GM19023 (cell line): ENCODE measurements at regions not wholly inside any gene's neighbourhood (a gene's known extent, or its start where the extent isn't known, plus 50 kb on each side); places are given as distances from the start of the nearest gene placed in this dataset.

Source experiments
- ATAC-seq: cut with Tn5 transposase; IDR thresholded peaks from one replicate; pipeline ENCODE4 v1.9.1; 2021; ENCODE audit warnings: mild to moderate bottlenecking, moderate library complexity; ENCODE audit not compliant: unreplicated experiment

DNA sequence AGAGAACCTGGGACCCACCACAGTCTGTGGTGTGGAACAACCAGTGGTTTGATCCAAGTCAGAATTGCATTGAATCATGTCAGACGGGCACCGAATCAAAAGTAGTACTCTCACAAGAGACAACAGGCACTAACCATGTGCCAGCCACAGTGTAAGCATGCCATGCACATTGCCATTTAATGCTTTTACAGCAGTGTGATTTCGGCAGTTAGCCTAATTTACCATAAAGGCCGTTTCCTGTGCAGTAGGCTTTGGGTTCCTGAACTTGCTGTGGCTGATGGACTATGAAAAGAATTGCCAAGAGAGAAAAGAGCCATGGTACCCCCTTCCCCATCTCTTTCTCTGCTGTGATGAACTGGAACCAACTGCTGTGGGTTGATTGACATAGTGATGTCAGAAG lies 540.6 kb downstream of the EBF1 start:
- no peak for ATAC-seq

DNA sequence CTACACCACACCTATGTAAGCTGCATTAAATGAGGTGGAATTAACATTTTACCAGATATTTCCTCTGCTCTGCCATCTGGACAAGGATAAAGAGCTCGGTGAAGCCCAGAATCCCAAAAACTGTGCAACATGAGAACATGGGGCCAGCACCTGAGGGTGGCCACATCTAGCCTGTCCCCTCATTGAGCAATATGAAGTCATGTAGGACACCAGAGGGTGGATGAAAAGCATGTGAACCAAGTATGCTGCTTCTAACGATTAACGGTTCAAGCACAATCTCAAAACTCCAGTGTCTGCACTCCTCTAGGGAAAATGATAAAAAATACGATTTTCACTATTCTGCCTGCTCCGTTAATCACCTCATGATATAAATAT lies 545.8 kb downstream of the EBF1 start:
- ATAC-seq: no peak

DNA sequence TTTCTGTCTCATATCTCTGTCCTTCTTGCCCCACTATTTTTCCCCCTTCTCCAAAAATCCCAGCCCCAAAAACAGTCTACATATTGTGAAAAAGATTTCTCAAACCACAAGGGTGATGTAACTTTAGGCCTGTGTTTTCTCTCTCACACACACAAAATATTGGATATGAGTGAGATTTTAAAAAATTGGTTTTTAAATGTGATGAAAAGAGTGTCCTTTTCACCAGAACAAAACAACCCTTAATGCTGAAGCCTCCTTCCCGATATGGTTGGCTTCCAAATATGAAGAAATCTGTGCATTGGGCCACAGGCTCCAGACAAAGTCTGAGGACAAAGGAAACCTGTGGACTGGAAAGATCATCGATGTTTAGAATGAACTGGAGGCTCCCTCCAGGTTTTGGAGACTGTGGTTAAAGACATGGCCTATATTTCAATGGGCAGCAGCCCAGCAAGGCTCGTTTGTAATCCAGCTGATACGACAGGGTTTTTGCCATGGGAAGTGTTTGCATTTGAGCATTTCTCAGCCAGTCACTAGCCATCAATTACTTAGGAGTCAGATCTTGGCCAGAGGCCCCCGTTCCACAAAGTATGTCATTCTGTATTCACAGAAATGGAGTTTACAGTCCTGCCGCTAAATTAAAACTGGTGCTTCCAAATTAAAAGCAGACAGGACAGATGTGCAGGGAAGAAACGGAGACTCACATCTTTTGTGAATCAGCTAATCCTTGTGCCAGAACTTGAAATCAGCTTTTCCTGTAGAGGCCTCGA lies 546.3 kb downstream of the EBF1 start:
- no peak for ATAC-seq

DNA sequence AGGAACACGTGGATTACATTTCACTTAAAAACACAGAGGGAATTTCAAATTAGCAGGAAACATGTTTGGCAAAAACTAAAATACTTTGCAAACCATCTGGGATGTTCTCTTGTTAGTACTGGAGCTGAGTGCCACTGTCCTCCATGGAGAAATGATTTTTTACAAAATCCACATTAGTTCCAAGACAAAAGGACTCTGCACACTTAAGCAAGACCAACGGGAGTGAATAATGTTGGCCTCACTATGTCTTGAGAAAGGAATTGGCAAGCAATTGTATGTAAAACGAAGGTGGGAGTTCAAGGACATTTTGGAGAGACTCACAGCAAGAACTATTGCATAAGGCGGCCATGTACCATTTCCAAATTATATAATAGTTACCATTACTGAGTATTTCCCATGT lies 547.5 kb downstream of the EBF1 start:
- ATAC-seq: no peak

DNA sequence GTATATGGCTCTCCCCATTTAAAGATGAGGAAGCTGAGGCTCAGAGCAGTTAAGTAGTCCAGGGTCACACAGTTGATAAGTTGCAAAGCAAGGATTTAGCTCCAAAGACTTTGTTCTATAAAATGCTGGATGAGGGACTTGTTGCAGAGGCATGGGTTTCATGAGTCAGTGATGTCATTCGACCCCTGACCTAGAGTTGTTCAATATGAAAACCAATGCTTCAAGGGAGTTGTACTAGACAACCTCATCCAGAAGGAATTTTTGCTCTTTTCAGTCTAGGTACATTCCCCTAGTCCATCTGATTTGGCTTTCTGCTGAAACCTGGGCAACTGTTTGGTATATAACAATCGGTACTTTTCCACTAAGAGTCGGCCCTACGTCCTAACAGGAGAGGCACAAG lies 550.4 kb downstream of the EBF1 start:
- no peak for ATAC-seq

DNA sequence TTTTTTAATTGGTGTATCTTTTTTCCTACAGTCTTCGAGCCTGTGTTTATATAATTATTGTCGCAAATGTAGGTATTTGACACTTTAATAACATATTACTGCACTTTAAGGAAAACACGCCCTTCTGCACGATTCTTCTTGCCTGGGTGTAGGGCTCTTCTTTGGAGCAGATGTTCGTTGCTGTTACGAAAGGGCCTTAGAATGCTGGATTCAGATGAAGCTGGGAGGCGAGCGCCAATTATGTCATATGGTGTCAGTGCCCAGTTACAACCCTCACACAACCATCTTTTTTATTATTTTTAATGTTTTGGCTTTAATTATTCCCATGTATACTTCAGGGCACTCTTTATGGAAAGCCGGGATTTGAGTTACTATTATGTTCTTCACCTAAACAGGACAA lies 553.0 kb downstream of the EBF1 start:
- no peak for ATAC-seq

DNA sequence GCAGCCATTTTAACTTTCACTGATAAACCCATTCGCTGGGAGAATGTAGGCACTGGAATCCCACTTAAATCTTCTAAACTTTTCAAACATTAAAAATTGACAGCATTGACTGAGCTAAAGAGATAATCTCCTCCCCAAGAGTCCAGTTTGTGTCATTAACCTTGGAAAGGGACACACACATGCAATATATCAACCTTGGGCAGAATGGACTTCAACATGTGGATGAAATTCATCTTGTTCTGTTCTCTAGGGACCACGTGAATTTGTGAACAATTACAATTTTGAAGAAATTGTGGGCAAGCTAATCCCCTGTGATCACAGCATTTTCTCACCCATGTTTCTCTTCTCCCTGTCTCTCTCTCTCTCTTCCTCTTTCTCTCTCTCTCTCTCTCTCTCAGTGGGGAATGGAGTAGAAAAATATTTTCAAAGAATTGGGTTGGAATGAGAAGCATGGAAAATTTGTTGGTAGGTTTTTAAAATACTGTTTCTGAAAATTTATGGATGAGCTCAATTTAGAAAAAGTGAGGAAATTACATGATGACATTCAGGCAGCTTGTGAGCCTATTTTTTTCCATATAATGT lies 553.7 kb downstream of the EBF1 start:
- ATAC-seq: no peak

DNA sequence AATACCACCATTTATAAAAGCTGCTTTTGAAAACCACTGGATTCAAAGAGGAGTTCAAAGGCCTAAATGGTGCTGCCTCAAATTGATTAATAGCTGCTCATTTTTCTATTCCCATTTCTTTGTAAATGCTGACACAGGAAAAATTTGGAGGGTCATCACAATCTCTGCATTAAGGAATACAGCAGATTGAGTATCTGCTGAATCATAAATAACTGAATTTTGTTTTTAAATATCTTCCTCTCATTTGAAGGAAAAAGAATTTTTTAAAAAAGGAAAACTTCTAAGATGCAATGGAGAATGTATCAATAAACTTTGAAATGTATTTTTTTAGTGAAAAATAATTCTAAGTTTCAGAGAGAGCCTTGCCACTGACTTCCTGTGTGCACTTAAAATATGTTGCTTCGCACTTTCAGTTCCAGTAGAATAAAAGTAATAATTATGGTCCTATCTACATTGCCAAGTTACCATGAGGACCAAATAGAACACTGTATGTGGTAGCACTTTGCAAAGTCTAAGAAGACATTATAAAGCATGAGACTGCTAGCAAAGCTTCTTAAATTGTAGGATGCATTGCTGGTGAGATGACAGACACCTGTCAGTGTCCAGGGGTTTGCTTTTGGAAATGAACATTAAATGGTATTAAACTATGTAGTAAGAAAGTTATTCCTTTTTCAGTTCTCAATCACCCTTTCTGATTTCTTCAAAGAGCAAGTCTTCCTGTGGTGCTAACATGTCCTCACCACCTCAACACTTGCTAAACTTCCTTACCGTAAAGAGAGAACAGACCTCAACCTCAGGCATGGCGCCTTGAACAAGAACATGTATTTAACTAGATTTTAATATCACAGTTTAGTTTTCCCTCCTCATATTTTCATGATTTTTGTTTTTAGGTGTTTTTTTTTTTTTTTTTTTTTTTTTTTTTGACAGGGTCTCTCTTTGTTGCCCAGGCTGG lies 555.1 kb downstream of the EBF1 start:
- no peak for ATAC-seq

DNA sequence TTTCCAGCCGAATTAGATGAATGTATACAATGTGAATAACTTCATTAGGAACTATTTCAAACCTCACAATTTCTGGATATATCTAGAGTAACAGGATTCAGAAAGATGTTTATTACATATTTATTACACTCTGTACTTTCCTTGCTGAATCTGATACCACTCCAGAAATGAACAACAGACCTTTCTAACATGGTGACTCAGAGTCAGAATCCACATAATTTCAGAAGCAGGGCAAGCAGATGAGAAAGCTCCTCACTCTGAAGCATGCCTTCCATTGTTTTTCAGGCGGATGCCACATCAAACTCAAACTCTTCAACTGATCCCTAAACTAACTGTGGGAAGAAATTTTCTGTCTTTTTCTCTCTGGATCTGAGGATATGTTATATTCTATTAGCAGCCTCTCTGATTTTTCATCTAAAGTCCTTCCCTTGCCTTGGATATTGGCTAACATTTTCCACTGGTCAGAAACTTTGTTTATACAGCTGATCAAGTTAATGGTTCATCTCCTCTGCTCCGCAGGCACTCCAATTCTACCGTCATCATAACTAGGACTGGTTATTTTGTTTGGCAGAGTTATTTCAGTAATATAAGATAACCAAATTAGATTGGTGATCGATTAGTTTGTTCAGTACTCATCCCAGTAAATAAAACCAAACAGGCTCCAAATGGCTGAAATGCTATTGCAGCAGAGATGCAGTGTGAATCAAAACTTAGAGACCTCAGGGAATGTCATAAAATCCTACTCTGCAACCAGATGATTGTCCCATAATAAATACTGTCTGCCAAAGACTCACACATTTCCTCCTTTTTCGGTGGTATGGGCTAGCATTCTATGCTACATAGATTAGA lies 556.0 kb downstream of the EBF1 start:
- no peak for ATAC-seq

DNA sequence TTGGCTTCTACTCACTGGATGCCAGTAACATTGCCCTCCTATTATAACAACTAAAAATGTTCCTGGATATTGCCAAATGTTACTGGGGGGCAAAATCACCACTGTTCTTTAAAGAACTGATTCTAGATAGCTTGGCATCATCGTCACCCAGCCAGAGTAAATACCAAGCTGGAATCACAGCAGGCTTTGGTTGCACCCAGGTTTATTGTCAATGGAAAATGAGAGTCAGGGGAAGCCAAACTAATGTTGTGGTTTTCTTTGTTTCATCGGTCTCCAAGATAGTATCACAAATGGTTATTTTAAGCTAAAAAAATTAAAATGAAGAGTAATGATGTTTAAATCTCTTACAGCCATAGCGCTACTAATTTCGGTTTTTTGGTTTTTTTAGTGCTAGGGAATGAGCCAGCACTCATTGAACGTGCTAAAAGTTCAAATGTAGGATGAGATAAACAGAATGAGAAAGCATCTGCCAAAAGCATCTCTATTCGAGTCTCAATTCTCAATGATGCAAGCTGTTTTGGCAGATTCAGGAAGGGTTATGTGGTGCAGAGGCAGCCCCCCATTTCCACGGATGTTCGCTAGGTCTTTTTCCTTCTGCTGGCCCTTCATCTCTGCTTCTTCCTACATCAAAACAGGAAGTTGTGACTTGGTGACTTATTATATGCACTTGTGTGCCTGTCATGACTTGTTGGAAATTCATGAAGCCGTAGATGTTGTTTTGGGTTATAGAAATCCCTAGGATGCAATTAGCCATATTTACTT lies 558.0 kb downstream of the EBF1 start:
- no peak for ATAC-seq

DNA sequence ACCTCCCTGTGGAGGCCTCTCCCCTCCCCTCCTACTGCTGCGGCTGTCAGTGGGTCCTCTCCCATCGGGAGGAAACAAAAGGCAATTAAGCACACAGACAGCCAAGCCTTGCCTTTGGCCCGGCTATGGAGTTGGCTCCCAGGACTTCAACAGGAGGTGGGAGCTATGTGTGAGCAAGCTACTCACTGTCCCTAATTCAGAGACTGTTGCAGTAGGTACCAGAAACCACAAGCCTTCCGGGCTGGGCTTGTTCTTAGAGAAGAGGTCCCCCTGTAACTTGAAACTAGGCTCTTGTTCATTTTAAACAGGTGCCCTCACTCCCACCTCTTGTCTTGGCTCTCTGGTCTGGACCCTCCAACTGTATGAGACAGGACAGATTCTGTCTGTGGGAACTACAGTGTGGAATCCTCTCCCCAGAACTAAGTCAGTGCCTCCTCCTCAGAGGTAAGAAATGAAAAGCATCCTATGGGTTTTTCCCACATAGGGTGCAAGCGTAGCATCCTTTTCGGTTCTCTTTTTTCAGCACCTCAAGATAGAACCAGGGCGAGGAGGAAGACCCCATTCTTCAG lies 561.1 kb downstream of the EBF1 start:
- peak; percentile 82 for ATAC-seq

DNA sequence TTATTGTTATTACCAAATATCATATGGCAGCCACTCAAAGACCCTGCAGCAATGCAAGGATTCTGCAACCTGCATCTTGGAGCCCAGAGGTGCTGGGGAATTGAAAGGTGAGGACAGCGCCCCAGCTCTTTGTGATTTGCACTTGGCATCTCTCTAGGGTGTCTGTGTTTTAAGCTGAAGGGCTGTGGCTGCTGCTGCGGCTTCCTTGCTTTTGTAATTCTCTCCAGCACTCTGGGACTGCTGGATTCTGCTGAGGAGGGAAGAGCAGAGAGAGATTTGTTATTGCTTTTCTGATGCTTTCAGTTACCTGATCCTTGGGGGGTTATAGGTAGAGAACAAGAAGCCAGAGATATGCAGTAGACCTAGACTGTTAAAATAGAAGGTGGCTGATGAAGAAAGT lies 562.4 kb downstream of the EBF1 start:
- no peak for ATAC-seq

DNA sequence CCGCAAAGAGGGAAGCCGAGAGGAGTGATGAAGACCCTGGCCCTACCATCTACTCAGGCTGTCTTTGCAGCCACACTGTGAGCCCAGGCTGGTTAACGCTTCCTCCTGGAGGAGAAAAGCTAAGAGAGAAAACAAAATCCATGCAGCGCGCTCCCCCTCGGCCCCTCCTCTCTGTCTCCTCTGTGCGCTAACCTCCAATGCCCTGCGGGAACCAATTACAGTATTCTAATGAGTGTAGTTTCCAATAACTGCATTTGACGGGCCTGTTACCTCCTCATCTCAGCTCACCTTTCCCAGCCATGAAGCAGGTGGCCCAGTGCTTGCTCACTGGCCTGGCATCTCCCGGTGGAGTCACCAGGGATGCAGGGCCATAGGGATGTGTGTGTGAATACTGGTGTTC lies 565.5 kb downstream of the EBF1 start:
- no peak for ATAC-seq

DNA sequence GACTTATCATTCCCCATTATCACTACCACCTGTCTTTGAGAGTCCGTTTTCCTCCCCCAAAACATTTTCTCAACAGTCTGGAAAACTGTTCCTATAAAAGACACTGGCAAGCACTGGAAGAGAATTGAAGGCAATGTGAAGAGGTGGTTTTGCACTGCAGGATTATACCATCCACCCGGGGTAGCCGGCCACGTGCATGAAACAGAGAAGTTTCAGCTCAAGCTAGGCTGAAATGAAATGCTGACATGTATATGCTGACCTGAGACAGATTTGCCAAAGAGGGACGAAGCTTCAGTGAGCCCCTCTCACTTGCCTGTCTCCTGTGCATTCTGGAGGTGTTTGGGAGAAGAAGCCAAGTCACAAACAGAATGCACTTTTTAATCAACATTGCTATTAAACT lies 567.0 kb downstream of the EBF1 start:
- no peak for ATAC-seq

DNA sequence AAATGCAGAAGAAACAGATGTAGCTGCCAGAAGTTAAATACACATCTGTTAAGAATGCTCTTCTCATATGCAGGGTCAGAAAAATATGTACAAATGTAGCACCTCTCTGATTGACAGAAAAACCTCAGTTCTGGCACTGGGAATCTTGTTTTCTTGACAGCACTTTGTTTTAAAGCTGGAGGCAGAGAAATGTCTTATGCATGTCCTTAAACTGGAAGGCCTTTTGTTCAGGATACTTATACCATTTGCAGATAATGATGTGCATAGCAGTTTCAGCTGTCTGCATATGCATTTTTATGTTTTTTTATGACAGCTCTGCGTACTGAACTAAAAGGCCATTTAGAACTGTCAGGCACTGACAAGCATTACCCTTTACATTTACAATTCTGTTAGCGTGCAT lies 567.9 kb downstream of the EBF1 start:
- no peak for ATAC-seq

DNA sequence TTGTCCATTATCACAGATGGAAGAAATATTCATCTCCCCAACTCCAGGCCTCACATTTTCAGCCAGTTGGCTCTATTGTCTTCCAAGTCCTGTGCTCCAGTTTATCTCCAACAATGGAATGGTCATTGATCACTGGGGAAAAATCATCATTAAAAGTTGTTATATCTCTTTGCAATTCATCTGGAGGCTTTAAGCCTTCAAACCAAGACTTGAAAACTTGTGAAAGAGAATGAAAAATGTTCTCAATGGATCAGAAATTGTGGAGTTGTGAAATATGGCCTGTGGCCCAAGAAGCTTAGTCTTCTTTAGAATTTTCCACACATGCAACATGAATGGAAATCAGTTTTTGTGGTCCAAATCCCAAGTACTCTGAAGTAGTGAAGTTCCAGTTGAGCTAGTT lies 569.6 kb downstream of the EBF1 start:
- no peak for ATAC-seq

DNA sequence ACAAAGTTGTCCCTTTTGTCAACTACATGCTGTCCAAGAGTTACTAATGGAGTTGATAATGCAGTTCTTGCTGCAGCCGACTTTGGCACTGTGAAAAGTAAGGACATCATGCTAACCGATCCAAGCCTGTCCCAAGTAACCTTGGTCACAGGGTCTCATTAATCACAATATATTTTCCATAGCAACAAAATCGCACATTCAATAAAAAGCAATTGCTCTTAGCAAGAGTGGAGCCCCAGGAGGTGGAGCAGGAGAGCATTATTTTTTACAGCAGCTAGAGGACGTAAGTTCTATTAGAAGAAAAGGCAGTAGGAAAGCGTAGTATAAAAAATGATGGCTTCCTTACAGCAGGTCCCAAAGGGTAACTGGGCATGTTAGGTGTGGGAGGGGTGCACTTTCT lies 570.3 kb downstream of the EBF1 start:
- no peak for ATAC-seq

DNA sequence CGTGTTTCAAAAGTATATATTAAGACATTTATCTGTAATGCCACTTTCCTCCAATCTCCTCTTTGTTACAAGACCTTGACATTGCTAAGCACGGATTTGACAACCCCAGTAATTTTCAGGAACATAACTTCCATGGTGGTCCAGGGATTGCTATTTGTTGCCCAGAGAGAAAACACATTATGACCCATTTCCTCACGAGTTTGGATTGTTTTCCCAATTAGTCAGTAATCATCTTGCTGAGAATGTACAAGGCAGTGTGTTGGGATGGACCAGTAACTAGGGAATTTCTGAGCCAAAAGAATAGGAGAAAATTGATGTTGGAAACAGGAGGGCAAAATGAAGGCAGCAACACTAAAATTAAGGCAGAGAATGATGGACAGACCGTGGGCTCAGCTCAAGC lies 574.1 kb downstream of the EBF1 start:
- ATAC-seq: no peak

DNA sequence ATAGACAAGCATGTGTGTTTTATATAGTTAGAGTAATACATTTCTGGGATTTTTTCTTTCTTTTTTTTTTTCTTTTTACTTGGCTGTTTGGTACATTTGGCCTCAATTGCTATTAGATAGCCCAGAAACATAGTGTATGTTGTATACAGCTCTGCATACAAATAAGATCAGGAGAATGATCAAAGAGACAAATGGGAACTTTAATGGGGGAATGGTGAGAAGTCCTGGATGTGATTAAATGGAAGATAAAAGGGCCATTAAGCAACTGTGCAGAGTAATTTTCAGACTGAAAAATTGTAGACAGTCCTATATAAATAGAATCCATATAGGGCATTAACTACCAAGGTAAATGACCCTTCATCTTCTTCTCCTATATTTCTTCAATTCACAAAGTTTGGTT lies 575.6 kb downstream of the EBF1 start:
- ATAC-seq: no peak

DNA sequence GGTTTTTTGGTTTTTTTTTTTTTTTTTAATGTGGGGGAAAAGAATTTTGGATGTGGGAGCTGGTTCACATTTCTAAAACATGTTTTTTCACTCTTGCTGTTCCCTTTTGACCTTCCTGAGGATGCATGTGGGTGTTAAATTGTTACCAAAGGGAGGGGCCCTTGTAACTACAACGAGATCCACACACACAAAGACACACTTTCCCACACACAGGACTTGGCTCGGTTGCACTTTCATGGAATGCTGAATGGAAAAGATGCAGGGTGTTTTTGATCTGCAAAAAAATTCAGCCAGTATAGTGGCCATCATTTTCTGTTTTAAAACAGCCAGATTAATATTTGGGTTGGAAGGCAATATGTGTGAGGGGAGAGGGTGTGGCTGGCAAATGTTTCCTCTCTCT lies 576.9 kb downstream of the EBF1 start:
- ATAC-seq: no peak
